Vagina (tissue), 2 donors: ENCODE measurements at regions not wholly inside any gene's neighbourhood (a gene's known extent, or its start where the extent isn't known, plus 50 kb on each side); places are given as distances from the start of the nearest gene placed in this dataset.

Experiments
- DNase-seq, 2 donors: peaks; one replicate each; pipeline ENCODE4 v3.0.0-alpha.2; 2017; ENCODE audit errors: extremely low spot score in 2 of 2
- H3K27ac ChIP-seq: fragments of 200-600 bp; sonication (generic); one replicate; pipeline ENCODE4 v1.5.1; 2019
- H3K27me3 ChIP-seq: fragments of 200-600 bp; sonication (generic); one replicate; pipeline ENCODE4 v1.5.1; 2019
- H3K36me3 ChIP-seq, 2 donors: fragments of 200-600 bp; sonication (generic); one replicate each; pipeline ENCODE4 v1.5.1; 2017 to 2019
- H3K4me1 ChIP-seq: fragments of 200-600 bp; sonication (generic); one replicate; pipeline ENCODE4 v1.5.1; 2019
- H3K4me3 ChIP-seq, 2 donors: fragments of 200-600 bp; sonication (generic); 1 replicate in 1 of 2; 2 replicates in 1 of 2; pipeline ENCODE4 v1.5.1; 2016 to 2019
- H3K9me3 ChIP-seq: fragments of 200-600 bp; sonication (generic); one replicate; pipeline ENCODE4 v1.5.1; 2019
- POLR2A ChIP-seq, 2 donors: fragments of 450-650 bp; IDR thresholded peaks; one replicate each; pipeline ENCODE4 v1.6.1; 2017; ENCODE audit warnings: antibody characterized with exemption in 2 of 2, mild to moderate bottlenecking in 2 of 2, moderate library complexity in 2 of 2
- POLR2AphosphoS5 ChIP-seq, 2 donors: sonication (generic); formaldehyde crosslinking; IDR thresholded peaks; one replicate each; pipeline ENCODE4 v1.9.0; 2017; ENCODE audit warnings: antibody characterized with exemption in 2 of 2, mild to moderate bottlenecking in 2 of 2, low read depth in 1 of 2; ENCODE audit not compliant: insufficient read depth in 1 of 2
- intact Hi-C: fragments of 100-400 bp; cut with DNase I; formaldehyde crosslinking; loops from one replicate; pipeline ENCODE4 v1.15.1; 2023
- TF ChIP-seq, protein P1 (sequence below), 3 experiments: fragments of 450-650 bp in 2 of 3; fragments of 200-600 bp in 1 of 3; sonication (generic) in 1 of 3; IDR thresholded peaks; one replicate each; pipeline ENCODE4 v1.5.1; 2017 to 2019; ENCODE audit warnings: antibody characterized with exemption in 3 of 3, mild to moderate bottlenecking in 2 of 3, moderate library complexity in 2 of 3

DNA sequence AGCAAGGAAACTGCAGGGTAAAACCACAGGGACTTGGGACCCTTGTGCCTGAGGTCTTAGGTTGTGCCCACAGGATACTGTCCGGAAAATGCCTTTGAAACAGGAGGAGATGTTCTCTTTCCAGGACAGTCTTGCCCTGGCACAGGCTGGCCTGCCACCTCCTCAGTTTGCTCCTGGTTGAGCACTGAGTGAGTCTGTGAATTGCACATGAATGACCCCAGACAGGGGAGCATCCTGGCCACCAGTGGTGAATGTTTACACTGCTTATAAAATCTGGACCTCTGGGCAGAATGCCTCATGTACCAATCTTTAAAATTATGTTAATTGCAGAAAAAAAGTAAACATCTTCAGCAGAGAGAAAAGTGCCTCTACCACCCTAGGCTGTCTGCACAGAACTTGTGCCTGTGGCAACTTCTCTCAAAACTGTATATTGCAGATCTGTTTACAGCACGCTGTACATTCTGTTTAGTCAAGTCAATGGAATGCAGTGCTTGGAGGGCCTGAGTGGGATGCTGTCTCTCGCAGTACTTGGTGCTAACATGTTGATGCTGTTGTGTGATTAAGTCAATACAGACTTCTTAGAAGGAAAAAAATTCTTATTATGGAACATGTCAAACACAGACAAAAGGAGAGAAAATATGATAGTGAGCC lies 242.1 kb downstream of the SOD2 start:
- peak in 1 of 2 donors; percentile 49 for DNase-seq
- Histone ChIP-seq H3K9me3 (no peaks in the 10 kb centered on the region), H3K27ac (no peak overlapping the region), H3K36me3 (no peaks in the 10 kb centered on the region), H3K4me1 (no peaks in the 10 kb centered on the region), H3K4me3 (no peak overlapping the region), H3K27me3 (no peaks in the 10 kb centered on the region)
- intact Hi-C loops, result no loop called here
- no peak for TF ChIP-seq POLR2A (IDR thresholded peaks at IDR 0.05)
- TF ChIP-seq POLR2AphosphoS5 (IDR thresholded peaks at IDR 0.05; ENCODE audit: insufficient read depth in 1 of 2, low read depth in 1 of 2), result no peak
- TF ChIP-seq, protein P1, sequence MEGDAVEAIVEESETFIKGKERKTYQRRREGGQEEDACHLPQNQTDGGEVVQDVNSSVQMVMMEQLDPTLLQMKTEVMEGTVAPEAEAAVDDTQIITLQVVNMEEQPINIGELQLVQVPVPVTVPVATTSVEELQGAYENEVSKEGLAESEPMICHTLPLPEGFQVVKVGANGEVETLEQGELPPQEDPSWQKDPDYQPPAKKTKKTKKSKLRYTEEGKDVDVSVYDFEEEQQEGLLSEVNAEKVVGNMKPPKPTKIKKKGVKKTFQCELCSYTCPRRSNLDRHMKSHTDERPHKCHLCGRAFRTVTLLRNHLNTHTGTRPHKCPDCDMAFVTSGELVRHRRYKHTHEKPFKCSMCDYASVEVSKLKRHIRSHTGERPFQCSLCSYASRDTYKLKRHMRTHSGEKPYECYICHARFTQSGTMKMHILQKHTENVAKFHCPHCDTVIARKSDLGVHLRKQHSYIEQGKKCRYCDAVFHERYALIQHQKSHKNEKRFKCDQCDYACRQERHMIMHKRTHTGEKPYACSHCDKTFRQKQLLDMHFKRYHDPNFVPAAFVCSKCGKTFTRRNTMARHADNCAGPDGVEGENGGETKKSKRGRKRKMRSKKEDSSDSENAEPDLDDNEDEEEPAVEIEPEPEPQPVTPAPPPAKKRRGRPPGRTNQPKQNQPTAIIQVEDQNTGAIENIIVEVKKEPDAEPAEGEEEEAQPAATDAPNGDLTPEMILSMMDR (IDR thresholded peaks at IDR 0.05), result no peak

- Histone ChIP-seq H3K4me1 (no peaks in the 10 kb centered on the region), H3K4me3 (no peak overlapping the region), H3K27me3 (no peaks in the 10 kb centered on the region), H3K9me3 (no peaks in the 10 kb centered on the region), H3K36me3 (no peaks in the 10 kb centered on the region), H3K27ac (no peak overlapping the region)
- intact Hi-C loops, result no loop called here
- DNase-seq, result peak in 1 of 2 donors; percentile 32
- TF ChIP-seq POLR2A (IDR thresholded peaks at IDR 0.05) (no peak), POLR2AphosphoS5 (IDR thresholded peaks at IDR 0.05; ENCODE audit: insufficient read depth in 1 of 2, low read depth in 1 of 2) (no peak)
- TF ChIP-seq, protein P1 (IDR thresholded peaks at IDR 0.05), result no peak
Measured at GRCh38 chr6:159446340-159446739, 246.7 kb downstream of the SOD2 start.

DNA sequence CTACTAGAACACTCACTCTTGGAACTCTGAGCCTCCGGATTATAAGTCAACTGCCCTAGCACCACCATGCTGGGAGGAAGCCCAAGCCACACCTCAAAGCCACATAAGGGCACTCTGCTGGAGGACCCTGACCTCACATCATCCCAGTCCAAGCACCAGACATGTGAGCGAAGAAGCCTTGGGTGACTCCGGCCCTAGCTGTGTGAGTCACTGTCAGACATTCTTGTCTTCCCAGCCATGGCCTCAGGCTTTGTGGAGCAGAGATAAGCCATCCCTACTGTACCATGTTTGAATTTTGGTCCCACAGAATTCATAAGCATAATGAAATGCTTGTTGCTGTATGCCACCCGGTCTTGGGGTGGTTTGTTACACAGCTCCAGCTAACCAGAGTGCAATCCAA lies 247.7 kb downstream of the SOD2 start:
- no peaks in the 10 kb centered on the region for H3K4me1 ChIP-seq
- H3K9me3 ChIP-seq, result no peaks in the 10 kb centered on the region
- H3K27ac ChIP-seq, result no peak overlapping the region
- peak in 1 of 2 donors; percentile 74 for DNase-seq
- H3K4me3 ChIP-seq, result no peak overlapping the region
- no peaks in the 10 kb centered on the region for H3K27me3 ChIP-seq
- no peak for TF ChIP-seq POLR2AphosphoS5 (IDR thresholded peaks at IDR 0.05; ENCODE audit: insufficient read depth in 1 of 2, low read depth in 1 of 2)
- TF ChIP-seq POLR2A (IDR thresholded peaks at IDR 0.05), result no peak
- TF ChIP-seq, protein P1 (IDR thresholded peaks at IDR 0.05), result no peak
- intact Hi-C loops, result no loop called here
- H3K36me3 ChIP-seq, result no peaks in the 10 kb centered on the region

DNA sequence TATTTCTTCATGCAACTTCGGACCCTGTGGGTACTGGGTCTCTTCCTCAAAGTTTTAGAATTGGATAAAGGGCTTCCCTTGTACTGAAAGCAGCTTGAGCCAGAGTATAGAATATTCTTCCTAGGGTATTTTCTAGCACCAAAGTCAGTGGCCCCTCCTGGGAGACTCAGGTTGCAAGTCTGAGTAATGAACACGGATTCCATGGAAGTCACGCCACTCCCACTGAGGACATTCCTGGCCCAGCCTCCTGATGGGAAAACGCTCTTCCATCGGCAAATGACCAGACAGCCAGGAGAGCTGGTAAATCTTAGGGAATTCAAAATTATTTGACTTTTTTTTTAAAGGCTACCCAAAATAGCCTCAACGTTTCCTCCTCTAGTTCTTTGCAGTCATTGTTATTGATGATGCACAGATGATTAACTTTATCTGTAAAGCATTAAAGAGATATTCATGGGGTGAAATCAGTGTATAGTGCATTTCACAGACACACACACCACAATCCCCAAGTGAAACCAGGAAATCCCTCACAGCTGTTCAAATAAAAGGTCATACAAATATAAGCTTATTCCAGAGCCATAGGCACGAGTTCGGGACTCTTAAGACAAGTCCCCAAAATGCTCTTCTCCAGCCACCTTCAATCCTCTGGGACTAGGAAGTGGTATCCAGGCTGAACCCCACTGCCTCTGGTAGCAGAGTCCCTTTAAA lies 248.8 kb downstream of the SOD2 start:
- peak in 1 of 2 donors; percentile 49 for DNase-seq
- Histone ChIP-seq H3K36me3 (no peaks in the 10 kb centered on the region), H3K4me1 (no peaks in the 10 kb centered on the region), H3K9me3 (no peaks in the 10 kb centered on the region), H3K27me3 (no peaks in the 10 kb centered on the region), H3K4me3 (no peak overlapping the region), H3K27ac (no peak overlapping the region)
- no peak for TF ChIP-seq POLR2A (IDR thresholded peaks at IDR 0.05)
- TF ChIP-seq POLR2AphosphoS5 (IDR thresholded peaks at IDR 0.05; ENCODE audit: insufficient read depth in 1 of 2, low read depth in 1 of 2), result no peak
- TF ChIP-seq, protein P1 (IDR thresholded peaks at IDR 0.05), result no peak
- intact Hi-C loops, result no loop called here

- no peak overlapping the region for H3K4me3 ChIP-seq
- no peaks in the 10 kb centered on the region for H3K4me1 ChIP-seq
- no peak for DNase-seq
- no peaks in the 10 kb centered on the region for H3K27me3 ChIP-seq
- no peaks in the 10 kb centered on the region for H3K36me3 ChIP-seq
- no peaks in the 10 kb centered on the region for H3K9me3 ChIP-seq
- intact Hi-C loops, result no loop called here
- no peak overlapping the region for H3K27ac ChIP-seq
- TF ChIP-seq POLR2A (IDR thresholded peaks at IDR 0.05) (no peak), POLR2AphosphoS5 (IDR thresholded peaks at IDR 0.05; ENCODE audit: insufficient read depth in 1 of 2, low read depth in 1 of 2) (no peak)
- TF ChIP-seq, protein P1 (IDR thresholded peaks at IDR 0.05), result no peak
Measured at GRCh38 chr6:159443417-159443920, 249.6 kb downstream of the SOD2 start.
